ENCODE measurements at regions not wholly inside any gene's neighbourhood (a gene's known extent, or its start where the extent isn't known, plus 50 kb on each side); places are given as distances from the start of the nearest gene placed in this dataset.
"Not testable (repeated sequence)": the region's sequence is repeated elsewhere in the genome, so short reads cannot be mapped to it uniquely, and the experiment has no call there.

DNA sequence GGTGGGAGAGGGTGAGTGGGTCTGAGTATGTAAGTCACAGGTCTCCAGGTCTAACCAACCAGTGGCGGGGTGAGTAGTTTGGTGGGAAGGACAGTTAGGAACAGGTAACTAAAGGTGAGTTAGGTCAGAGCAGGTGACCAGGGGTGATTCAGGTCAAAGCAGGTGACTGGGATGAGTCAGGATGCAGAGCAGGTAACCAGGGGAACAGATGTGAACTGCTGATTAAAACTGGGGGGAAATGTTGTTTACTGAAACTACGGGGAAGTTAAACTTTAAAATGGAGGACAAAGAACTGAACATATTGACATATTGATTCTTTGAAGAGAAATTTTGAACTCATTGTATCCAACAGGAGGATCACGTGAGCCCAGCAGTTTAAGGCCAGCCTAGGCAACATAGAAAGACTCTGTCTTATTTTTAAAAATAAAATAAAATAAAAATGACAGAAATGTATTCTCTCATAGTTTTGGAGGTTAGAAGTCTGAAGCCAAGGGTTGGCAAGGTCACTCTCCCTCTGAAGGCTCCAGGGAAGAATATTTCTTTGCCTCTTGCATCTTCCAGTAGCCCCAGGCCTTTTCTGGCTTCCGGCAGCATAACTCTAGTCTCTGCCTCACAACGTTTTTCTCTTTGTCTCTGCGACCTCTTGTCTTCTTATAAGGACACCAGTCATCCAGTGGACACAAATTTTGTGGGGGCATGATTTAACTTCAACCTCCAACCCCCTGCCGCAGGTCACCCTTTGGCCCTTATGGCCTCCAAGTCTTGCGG, 64.3 kb upstream of the TINAGL1 start:
- no peak for DNase-seq

GRCh38 chr1:31514117-31514516, 62.2 kb upstream of the TINAGL1 start:
- no peak for DNase-seq

GRCh38 chr1:31515056-31515775, 61.1 kb upstream of the TINAGL1 start:
- DNase-seq = no peak

- DNase-seq = no peak
Measured at GRCh38 chr1:31515936-31516335, 60.4 kb upstream of the TINAGL1 start.

DNA sequence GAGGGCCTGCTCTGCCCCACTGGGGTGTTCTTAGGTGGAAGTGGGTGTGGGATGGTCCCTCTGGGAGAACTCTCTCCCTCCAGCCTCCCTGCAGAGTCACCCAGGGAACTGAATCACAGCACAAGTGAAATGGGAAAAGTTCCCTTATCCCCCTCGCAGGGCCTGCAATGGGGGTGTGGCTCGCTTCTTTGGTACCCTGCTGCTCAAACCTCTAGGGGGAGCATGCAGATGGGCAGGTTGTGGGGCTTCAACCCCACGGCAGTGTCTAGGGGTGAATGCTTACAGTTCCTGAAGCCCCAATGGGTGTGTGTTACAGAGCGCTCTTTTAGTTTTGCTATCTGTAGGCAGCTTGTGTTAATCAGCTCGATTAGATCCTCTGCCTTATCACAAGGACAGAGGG, 59.0 kb upstream of the TINAGL1 start:
- no peak for DNase-seq

DNA sequence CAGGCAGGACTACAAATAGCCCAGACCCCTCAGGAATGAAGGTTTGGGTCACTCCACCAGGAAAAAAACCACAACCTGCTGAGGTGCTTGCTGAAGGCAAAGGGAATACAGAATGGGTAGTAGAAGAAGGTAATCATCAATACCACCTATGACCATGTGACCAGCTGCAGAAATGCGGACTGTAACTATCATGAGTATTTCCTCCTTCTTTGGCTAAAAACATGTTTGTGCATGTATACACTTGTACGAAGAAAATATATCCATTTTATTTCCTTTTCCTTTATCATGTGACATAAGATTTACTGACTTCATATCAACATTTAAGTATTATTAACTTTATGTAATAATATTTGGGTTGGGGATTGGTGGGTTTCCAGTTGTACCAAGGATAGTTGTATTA, 58.3 kb upstream of the TINAGL1 start:
- not testable (repeated sequence) for DNase-seq

DNA sequence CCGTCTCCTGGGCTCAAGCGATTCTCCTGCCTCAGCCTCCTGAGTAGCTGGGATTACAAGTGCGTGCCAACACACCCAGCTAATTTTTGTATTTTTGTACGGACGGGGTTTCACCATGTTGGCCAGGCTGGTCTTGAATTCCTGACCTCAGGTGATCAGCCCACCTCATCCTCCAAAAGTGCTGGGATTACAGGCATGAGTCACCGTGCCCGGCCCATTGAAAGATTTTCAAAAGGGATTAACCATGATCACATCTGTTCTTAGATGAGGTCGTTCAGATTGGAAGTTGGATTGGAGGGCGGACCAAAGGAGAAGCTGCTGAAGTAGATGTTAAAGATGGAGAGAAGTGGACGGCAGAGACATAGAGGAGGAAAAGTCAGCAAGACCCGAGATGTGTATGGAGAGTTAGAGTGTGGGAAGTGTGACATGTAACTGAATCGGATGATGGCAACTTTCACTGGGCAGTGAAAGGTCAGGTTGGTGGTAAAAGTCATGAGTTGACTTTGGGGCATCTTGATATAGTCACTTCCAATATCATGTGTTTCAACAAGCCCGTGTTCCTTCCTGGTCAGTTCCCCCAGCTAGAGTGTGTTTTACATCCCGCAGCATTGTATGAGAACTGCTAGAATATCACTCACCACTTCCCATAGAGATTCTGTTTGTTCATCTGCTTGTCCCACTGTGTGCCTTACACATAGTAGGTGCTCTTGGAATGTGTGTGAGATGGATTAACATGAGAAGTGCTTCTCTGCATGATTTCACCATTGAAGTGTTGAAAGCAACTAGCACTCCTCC, 54.4 kb upstream of the TINAGL1 start:
- DNase-seq = no peak

DNA sequence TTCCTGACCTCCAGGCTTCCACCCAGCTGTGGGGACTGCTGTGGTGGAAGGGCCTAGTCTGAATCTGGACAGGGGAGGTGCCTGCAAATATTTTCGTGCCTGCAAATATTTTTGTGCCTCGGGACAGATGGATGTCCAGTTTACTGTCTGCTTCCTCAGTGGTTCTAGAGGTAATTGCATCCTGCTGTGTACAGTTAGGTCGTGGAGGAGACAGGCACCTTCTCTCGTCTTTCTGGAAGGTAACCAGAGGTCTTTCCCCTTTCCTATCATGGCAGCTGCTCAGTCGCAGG, 53.8 kb upstream of the TINAGL1 start:
- DNase-seq = no peak

DNA sequence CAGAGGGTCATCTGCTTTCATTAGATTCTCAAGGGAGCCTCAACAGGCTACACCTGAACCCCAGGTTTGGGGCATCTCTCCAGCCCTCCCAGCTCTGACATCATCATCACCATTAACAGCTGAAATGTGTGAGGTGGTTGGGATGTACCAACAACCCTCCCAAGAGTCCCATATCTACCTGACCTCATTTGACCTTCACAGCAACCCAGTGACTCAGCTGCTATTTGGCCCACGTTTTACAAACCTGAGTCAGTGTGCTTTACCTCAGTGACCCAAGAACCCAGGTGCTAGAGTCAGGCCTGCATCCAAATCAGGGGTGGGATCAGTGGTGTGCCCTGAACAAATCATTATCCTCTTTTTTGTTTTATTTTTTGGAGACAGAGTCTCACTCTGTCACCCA, 53.3 kb upstream of the TINAGL1 start:
- no peak for DNase-seq

DNA sequence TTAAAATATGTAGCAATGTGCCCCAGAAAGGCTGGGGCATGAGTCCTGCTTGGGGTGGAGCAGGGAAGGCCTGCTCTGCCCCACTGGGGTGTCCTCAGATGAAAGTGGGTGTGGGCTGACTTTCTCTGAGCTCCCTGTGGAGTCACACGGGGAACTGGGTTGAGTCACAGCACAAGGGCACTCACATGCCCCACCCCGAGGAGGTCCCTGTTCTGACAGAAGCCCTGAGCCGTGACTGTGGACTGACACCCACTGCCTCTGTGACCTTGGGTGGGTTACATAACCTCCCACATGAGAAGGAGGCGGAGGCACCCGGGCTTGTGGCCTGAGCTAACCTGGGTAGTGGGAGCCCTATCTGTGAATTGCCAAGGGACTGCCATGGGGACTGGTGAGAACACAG, 52.5 kb upstream of the TINAGL1 start:
- DNase-seq = peak; percentile 7

- DNase-seq = no peak
Measured at GRCh38 chr1:31524186-31524901, 52.0 kb upstream of the TINAGL1 start.

Data from CD4-positive, alpha-beta T cell treated with Interleukin-12 subunit alpha and Interleukin-12 subunit beta, for 1 hour (primary cell).